Muscle of back (tissue), 3 donors: ENCODE measurements at regions not wholly inside any gene's neighbourhood (a gene's known extent, or its start where the extent isn't known, plus 50 kb on each side); places are given as distances from the start of the nearest gene placed in this dataset.
"Not testable (repeated sequence)": the region's sequence is repeated elsewhere in the genome, so short reads cannot be mapped to it uniquely, and the experiment has no call there.

Experiments used
- DNase-seq, 3 donors: peaks; one replicate each; pipeline versions ENCODE4 v3.0.0 to v3.0.0-alpha.2; 2013

DNA sequence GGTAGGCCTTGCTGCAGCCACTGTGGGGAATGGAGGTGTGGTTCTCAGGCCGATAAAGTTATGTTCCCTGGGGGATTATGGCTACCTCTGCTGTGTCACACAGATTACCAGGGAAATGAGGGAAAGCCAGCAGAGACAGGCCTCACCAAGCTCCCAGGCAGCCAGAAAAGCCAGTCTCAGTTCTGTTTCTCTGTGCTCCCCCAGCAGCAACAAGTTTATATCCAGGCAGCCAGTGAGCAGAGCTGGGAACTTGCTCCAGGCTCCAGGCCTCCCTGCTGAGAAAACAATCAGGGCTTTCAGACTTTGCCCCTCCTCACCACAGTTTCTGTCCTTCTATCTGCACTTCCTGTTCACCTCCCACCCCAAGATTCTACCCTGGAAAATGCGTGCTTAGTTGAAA, 596.6 kb upstream of the GYPC start:
- no peak for DNase-seq

DNA sequence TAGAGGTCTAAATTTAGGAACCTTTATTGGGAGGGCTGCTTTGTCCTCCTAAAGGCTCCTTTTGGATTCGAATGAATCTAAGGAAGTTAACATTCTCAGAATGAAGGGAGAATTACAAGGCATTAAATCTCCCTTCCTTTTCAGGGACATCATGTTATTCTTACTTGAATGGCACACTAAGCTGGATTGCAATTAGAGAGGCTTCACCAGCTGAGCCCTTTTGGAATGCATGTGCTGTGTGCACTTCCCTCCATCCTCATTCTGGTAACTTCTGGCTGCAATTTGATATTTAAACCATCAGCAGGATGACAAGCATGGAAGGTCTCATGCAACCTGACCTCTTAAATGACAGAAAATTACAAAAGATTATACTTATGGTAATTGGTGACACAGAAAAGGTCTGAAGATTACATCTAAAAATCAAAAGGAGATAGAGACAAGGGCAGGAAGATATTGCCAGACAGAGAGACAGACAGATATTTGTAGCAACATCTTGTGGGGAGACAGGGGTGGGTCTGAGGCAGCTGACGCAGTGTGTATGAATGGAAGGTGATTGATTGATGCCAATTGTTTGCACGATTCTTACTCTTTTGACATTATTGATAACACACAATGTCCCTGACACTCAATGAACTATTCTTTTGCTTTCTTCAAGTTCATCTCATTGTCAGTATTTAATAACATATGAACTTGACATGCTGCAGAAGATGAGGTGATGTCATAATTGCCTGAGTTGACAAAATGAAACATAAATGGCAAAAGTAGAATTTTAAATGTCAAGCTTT, 570.8 kb upstream of the GYPC start:
- no peak for DNase-seq

DNA sequence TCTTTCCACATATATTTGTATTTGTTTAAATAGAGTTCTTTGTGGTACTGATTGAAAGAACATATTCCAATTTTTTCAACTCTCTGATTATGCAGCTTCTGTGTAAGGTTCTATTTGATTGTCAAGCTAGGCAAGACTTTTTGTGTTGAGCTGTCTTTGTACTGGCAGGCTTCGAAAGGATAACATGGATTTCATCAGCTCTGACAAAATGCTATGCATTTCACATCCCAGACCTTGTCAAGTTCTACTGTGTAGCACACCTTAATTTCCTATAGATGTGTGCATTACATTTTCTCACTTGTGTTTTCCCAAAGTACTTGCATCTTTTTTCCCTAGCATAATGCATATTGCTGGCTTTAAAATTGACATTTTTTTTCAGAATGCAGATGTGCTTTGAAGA, 555.0 kb upstream of the GYPC start:
- no peak for DNase-seq

DNA sequence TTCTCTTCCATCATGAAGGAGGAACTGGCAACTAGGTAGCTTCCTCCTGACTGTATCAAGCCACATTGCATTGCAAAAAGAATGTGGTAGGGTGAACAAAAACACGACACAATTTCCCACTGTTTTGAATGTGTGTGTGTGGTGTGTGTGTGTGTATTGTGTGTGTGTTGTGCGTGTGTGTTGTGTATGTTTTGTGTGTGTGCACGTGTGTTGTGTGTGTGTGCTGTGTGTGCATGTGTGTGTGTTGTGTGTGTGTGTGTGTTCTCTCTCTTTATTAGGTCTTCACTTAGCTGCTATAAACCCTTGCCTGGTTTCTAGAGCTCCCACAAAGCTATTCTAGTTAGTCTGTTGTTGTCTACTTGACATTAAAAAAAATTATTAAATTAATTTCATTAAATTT, 550.0 kb upstream of the GYPC start:
- DNase-seq = no peak

DNA sequence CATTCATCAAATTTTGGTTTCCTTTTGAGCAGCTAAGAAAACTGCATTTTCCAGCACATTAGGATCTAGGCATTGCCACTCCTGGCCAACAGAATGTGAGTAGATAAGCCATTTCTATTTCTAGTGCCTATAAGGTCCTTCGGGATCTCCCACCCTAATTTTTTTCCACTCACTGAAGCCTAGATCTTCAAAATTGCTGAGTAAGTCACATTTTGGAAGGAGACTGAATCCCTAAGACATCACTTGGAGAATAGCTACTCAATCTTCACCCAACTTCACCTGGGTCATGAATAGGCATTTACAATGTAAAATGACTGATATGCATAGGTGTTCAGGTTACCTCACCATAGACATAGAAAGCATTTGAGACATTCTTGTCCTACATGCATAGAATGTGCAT, 548.1 kb upstream of the GYPC start:
- no peak for DNase-seq

DNA sequence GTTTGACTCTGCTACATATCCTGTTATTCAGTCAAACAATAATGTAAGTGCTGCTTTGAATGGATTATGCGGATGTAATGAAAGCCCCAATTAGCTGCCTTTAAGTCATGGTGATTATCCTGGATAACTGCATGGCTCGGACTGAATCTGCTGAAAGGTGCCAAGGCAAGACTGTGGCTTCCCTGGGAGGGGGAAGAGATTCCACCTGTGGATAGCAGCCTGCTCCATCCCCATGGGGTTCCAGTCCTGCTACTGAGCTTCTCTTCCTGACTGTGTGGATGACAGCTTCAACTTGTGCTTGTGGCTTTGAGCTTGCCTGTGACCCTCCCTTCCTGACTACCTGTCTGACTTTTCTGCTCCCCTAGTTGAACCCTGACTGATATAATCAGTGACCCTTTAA, 540.0 kb upstream of the GYPC start:
- no peak for DNase-seq

DNA sequence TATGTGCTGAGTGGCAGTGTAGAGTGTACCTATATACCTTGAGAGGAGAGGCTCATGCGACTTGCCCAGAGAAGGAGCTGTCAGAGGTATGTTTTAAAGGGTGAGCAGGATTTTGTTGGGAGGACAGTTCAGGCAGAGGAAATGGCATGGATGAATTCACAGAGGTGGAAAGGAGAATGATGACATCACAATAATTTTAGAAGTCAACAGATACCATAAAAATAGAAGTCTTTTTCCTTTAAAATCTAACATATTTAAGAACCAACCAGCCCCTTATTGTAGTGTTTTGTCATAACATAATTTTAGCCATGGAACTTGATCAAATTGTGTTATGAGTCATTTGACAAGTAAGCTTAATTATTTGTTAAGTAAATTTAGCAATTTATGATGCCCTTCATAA, 538.1 kb upstream of the GYPC start:
- no peak for DNase-seq

DNA sequence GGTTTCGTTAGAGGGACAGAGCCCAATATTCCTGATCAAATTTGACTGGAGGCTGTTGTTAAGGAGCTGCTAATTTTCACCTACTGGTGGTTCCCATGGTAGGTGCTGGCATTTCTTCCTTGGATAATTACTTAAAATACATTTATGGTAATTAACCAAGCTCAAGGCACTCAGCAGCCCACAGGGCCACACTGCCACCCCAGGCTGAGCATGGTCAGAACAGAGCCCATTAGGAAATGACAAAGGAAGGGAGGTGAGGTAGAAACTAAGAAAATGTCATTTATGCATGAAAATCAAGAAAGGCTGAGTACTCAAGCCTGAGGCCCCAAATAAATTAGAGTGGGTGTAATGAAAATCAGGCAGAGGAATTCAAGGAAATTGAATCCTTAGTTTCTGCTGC, 510.2 kb upstream of the GYPC start:
- DNase-seq = no peak

DNA sequence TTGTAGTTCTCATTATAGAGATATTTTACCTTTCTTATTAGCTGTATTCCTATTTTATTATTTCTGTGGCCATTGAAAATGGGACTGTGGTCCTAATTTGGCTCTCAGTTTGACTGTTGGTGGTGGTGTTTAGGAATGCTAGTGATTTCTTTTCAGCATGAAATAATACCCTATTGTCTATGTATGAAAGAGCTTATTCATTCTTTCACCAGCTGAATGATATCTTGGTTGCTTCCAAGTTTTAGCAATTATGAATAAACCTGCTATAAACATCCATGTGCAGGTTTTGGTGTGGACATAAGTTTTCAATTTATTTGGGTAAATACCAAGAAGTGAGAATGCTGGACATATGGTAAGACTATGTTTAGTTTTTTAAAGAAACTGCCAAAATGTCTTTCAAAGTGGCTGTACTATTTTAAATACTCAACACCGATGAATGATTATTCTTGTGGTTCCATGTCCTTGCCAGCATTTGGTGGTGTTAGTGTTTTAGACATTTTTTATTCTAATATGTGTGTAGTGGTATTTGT, 501.6 kb upstream of the GYPC start:
- DNase-seq = no peak

DNA sequence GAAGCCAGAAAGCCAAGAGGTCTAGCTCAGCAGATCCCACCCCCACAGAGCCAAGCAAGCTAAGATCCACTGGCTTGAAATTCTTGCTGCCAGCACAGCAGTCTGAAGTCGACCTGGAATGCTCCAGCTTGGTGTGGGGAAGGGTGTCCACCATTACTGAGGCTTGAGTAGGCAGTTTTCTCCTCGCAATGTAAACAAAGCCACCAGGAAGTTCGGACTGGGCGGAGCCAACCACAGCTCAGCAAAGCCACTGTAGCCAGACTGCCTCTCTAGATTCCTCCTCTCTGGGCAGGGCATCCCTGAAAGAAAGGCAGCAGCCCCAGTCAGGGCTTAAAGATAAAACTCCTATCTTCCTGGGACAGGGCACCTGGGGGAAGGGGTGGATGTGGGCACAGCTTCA, 495.0 kb upstream of the GYPC start:
- not testable (repeated sequence) for DNase-seq

DNA sequence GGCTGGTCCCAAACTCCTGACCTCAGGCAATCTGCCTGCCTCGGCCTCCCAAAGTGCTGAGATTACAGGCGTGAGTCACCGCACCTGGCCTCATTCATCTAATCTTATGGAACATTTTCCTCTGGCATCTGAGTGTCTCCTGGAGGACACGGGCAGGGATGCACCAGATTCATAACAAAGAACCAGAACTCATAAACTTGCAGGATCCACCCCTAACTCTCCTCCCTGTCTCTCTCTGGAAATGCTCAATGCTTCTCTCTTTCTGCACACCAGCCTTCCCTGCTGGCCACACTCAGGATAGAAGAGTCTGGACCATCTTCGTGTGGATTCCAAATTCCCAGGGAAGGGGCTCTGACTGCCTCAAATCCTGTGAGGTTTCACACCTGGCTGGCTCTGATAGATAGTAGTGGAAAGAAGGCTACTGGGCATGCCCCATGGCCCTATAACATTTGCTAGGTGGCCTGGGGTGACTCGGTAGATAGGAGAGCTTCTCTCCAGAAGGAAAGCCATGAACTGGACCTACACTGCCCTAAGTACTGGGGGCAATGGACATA, 483.2 kb upstream of the GYPC start:
- DNase-seq = no peak

DNA sequence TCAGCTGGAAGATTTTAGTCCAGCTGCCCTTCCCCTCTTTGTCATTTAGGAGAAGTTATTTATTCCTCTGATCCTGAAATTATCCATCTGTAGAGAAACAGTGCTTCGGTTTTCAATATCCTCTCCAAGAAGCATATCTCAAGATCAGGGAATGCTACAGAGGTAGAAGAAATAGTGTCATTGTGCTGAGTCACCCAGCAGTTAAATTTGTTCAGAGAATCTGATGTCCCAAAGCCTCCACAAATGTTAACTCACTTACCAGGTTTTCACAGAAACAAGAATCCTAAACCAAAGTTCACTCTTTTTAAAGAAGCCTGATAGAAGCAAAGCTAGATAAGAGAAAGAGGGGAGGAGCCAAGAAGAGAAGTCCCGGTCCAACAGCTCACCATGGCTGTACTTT, 480.7 kb upstream of the GYPC start:
- DNase-seq = no peak

DNA sequence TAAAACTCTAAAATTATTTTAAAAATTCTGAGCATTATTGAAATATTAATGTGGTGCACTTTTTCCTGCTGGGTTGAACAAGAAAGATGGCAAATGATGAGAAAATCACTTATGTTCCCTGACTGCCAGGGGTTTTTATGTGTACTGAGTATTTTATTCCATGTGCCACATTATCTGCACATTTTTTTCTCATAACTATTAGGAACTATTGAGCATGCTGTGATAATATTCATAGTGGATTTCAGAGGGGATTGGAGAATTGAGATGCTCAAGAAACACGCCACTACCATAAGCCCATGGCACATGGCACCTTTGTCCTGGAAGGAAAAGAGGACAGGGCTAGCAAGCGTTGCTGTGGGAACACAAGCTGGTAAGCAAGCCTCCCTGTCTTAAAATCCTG, 478.5 kb upstream of the GYPC start:
- no peak for DNase-seq

DNA sequence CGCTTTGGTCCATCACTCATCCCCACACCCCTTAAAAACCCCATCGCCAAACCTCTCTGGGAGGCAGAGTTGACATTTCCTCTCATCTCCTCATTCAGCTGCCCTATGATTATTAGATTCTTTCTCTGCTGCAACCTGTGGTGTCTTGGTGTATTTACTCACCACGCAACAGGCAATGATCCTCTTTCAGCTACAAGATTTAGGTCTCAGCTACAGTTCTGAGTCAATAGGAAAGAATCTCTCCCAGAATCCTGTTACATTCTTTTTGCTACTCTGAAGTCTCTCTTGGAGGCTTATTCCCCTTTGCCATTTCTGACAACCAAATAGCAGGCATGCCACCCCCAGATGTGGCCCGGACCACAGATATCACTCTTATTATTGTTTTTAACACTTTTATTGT, 468.3 kb upstream of the GYPC start:
- no peak for DNase-seq

DNA sequence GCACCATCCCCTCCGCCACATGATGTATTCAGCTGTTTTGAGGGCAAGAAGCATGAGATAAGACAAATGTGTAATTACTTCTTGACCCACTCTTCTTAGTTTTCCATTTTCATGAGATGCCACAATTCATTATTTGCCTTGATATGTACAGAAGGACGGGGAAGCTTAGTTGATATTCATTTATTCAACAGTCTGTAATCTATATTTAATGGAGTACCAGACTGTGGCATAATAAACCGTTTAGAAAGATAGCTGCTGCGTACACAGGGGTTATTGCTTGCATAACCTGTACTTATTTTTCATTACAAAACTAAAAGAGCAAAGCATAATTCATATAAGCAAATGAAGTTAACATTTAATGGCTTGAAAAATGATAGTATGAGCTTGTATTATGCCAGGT, 466.4 kb upstream of the GYPC start:
- DNase-seq = no peak

DNA sequence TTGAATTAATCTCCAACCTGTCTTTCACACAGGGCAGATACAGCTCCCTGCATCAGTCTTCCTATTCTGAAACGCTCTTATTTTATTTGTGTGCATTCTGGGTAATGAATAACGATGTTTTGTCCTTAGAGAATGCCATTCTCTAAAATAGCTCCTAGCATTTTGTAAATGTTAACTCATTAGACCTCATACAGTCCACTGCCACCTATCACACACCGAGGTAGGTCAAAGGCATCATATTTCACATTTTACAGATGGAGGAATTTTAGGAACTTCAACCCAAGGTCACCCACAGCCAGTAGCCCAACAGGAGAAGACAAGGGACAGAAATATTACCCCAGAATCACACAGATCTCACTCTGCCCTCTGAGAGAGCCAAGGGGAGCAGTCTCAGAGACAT, 455.4 kb upstream of the GYPC start:
- DNase-seq = no peak

DNA sequence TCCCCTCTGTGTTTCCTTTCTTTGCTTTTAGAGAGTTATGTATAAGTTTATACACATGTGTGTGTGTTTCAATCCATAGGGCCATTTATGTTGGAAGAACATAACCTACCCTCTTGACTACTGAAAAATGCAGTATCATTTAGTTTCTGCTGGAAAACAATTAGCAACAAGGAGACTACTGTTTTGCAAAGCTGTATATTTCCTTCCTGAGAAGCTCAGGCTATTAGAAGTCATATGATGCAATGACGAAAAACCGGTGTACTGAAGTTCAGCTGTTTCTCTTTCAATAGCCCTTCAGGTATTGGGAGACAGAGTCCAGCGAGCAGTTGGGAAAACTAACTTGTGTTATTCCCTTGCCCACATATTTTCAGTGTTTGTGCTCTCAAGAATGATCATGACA, 447.7 kb upstream of the GYPC start:
- DNase-seq = no peak

DNA sequence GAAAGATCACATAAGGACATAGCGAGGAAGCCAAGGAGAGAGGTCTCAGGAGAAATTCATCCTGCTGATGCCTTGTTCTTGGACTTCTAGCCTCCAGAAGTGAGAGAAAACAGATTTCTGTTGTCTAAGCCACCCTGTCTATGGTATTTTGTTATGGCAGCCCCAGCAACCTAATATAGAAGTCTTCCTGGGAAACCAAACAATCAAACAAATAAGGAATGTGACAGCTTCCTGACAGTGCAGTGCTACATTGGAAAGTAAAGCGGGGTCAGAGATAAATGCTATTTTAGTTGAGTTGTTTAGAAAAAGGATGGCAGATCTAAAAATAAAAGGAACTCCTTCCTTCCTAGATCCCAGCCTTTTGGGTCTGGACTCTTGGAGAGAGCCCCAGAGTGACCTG, 443.2 kb upstream of the GYPC start:
- no peak for DNase-seq

DNA sequence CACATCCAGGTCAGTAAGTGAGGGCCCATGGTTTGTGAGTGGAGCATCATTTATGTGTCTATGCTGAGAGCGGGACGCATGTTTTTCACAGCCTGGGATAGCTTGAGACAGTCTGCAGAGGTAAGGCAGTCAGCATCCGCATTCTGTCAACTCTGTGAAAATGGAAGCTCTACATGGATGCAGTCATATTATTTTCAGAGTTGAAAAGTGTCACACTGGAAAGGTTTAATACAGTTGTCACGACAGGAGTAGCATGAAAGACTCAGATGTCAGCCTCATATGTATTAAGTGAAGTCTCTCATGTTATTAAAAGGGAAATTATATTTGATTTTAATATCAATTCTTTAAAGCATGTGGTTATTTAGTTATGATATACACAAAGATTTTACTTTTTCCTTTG, 436.9 kb upstream of the GYPC start:
- no peak for DNase-seq

DNA sequence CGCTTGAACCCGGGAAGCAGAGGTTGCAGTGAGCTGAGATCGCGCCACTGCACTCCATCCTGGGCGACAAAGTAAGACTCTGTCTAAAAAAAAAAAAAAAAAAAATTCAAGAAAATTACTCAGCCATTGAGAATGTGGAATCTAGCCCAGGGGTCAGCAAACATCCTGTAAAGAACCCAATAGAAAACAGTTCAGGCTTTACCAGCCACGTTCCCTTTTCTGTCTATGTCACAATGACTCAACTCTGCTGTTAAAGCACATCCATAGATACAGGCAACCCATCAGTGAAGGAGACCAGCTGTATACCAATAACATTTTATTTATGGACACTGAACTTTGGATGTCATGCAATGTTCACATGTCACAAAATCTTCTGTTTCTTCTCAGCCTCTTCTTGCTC, 435.6 kb upstream of the GYPC start:
- DNase-seq = no peak

DNA sequence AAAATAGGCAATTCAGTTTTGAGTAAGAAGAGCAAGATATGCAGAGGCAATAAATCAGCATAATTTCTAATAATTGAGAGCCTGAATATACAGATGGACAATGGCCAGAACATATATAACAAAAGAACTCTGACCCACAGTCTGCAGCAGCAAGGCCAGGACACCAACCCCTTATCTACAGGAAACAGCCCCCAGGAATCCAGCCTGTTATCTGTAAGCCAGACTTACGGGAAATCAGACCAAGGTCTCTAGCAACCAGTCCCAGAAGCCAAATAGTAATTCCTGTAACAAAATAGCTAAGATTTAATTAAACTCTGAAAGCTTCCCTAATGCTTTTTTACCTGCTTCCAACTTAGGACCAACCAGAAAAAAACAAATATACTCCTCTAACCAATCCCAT, 434.5 kb upstream of the GYPC start:
- DNase-seq = no peak

DNA sequence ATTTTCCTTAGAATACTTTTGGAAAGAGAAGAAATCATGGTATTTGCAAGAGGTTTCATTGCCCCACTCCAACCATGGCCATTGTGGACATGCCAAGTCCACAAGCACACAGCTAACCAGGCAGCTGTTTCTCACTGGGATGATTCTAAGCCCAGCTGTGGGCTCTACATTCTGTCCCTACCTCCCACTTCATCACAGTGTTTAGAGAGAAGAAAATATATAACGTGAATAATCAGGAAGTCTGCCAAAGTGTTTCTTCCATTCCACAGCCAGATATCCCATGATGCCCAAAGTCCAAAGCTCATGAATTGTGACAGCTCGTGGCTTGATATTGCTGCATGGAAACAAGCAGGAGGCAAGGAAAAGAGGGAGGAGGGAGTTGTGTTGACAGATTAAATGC, 433.7 kb upstream of the GYPC start:
- peak in 1 of 3 donors; percentile 20 for DNase-seq

DNA sequence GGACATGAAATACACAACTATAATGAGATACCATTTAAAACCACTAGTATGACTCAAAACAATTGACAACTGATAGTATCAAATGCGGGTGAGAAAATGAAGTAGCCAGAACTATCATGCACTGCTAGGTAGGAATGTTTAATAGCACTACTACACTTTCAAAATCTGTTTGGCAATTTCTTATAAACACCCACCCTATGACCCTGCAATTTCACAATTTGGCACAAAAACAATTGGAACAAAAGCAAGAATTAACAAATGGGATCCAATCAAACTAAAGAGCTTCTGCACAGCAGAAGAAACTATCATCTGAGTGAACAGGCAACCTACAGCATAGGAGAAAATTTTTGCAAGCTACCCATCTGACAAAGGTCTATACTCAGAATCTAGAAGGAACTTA, 431.2 kb upstream of the GYPC start:
- no peak for DNase-seq

DNA sequence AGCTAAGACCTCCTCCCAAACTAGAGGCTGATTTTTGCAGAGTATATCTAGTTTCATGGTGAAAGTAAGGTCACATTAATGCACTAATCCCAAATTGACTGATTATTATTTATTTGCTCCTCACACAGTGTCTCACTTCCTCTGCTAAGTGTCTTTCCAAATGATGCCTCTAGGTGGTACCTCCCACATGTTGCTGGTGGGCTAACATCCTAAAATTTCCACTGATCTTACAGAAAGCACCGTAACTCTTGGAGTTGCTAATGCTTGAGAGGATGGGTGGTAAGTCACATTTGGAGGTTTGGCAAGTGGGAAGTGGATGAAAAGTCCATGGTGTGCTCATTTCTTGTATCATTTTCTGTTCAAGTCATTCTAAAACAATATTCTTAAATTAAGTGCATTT, 428.7 kb upstream of the GYPC start:
- DNase-seq = no peak
